ENCODE measurements at regions not wholly inside any gene's neighbourhood (a gene's known extent, or its start where the extent isn't known, plus 50 kb on each side); places are given as distances from the start of the nearest gene placed in this dataset.
A peak's percentile ranks its signal among the peaks of the same experiment; 100 is the strongest.

GRCh38 chrX:124249345-124249744, 83.1 kb upstream of the TEX13D start:
- no peaks in the 10 kb centered on the region for H3K4me1 ChIP-seq
- no peak overlapping the region for H3K27ac ChIP-seq
- no peak for DNase-seq
- TF ChIP-seq, protein P1, sequence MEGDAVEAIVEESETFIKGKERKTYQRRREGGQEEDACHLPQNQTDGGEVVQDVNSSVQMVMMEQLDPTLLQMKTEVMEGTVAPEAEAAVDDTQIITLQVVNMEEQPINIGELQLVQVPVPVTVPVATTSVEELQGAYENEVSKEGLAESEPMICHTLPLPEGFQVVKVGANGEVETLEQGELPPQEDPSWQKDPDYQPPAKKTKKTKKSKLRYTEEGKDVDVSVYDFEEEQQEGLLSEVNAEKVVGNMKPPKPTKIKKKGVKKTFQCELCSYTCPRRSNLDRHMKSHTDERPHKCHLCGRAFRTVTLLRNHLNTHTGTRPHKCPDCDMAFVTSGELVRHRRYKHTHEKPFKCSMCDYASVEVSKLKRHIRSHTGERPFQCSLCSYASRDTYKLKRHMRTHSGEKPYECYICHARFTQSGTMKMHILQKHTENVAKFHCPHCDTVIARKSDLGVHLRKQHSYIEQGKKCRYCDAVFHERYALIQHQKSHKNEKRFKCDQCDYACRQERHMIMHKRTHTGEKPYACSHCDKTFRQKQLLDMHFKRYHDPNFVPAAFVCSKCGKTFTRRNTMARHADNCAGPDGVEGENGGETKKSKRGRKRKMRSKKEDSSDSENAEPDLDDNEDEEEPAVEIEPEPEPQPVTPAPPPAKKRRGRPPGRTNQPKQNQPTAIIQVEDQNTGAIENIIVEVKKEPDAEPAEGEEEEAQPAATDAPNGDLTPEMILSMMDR (IDR thresholded peaks at IDR 0.05): no peak
- TF ChIP-seq POLR2AphosphoS5 (IDR thresholded peaks at IDR 0.05) (no peak), POLR2A (IDR thresholded peaks at IDR 0.05) (no peak), EP300 (IDR thresholded peaks at IDR 0.05) (no peak)
- no peak overlapping the region for H3K4me3 ChIP-seq
- H3K36me3 ChIP-seq: no peaks in the 10 kb centered on the region
- H3K27me3 ChIP-seq: no peaks in the 10 kb centered on the region
- H3K9me3 ChIP-seq: peaks cover 0 to 9% (median 0%) of the 10 kb centered on the region in 4 donors
- 71 to 94% (median 91%) methylated on average over 1 of the region's 1 CpG for WGBS, 5 donors
- intact Hi-C loops (cut with DNase I; ENCODE audit: low total_unique reads): no loop called here

DNA sequence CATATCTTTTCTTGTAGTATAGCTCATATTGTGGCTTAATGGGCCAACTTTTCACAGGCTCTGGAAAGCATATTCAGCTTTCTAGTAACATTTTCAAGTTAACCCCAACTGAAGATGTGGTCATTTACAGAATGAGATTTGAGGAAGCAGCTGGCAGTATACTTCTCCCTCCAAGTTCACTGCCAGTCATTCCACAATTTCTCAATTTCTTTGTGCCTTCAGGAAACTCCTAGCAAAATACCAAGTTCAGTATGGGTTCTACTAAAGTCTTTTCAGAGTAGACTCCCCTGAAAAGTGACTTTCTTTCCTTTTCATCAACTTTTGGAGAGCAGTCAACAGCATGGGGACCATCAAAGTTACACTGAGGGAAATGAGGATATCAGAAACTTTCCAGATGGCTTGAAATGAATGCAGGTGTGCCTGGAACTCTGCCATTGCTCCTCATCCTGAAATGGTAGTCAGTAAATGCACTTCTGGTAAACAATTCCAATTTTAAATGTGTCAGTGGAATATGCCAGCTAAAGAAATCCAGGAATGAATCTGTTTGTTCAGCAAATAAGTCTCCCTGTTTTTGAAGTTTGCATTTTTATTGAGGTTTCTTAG, 81.5 kb upstream of the TEX13D start:
- no peak for DNase-seq
- peaks cover 0 to 9% (median 0%) of the 10 kb centered on the region in 4 donors for H3K9me3 ChIP-seq
- H3K4me1 ChIP-seq: no peaks in the 10 kb centered on the region
- no peaks in the 10 kb centered on the region for H3K36me3 ChIP-seq
- no peak overlapping the region for H3K27ac ChIP-seq
- H3K4me3 ChIP-seq: no peak overlapping the region
- intact Hi-C loops (cut with DNase I; ENCODE audit: low total_unique reads): no loop called here
- TF ChIP-seq EP300 (IDR thresholded peaks at IDR 0.05) (no peak), POLR2AphosphoS5 (IDR thresholded peaks at IDR 0.05) (no peak), POLR2A (IDR thresholded peaks at IDR 0.05) (no peak)
- TF ChIP-seq, protein P1 (IDR thresholded peaks at IDR 0.05): no peak
- H3K27me3 ChIP-seq: no peaks in the 10 kb centered on the region

DNA sequence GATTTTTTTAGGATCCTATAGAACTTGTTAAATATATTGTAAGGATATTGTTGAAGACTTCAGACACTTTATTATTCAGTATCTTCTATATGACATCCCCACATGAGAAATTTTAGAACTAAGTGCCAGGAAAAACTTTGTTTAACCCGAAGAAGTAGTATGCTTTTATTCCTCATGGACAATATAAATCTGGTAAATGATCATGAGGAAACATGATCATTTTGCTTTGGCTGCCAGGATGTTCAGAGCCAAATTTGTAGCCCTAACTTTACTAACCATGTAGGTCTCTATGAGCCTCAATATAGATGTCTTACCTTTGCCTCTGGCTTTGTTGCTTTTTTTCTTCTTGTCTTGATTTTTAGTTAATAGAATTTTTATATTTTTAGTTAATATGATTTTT, 77.8 kb upstream of the TEX13D start:
- intact Hi-C loops (cut with DNase I; ENCODE audit: low total_unique reads): no loop called here
- no peak overlapping the region for H3K4me3 ChIP-seq
- no peak for DNase-seq
- no peaks in the 10 kb centered on the region for H3K27me3 ChIP-seq
- H3K4me1 ChIP-seq: no peaks in the 10 kb centered on the region
- no peaks in the 10 kb centered on the region for H3K9me3 ChIP-seq
- TF ChIP-seq POLR2A (IDR thresholded peaks at IDR 0.05) (no peak), POLR2AphosphoS5 (IDR thresholded peaks at IDR 0.05) (no peak), EP300 (IDR thresholded peaks at IDR 0.05) (no peak)
- TF ChIP-seq, protein P1 (IDR thresholded peaks at IDR 0.05): no peak
- no peak overlapping the region for H3K27ac ChIP-seq
- 53 to 79% (median 70%) methylated on average over 1 of the region's 1 CpG for WGBS, 5 donors
- H3K36me3 ChIP-seq: no peaks in the 10 kb centered on the region

GRCh38 chrX:124256216-124256615, 76.2 kb upstream of the TEX13D start:
- H3K36me3 ChIP-seq: no peaks in the 10 kb centered on the region
- no peak for TF ChIP-seq POLR2A (IDR thresholded peaks at IDR 0.05)
- no peak for TF ChIP-seq EP300 (IDR thresholded peaks at IDR 0.05)
- TF ChIP-seq POLR2AphosphoS5 (IDR thresholded peaks at IDR 0.05): no peak
- TF ChIP-seq, protein P1 (IDR thresholded peaks at IDR 0.05): no peak
- H3K4me1 ChIP-seq: no peaks in the 10 kb centered on the region
- intact Hi-C loops (cut with DNase I; ENCODE audit: low total_unique reads): no loop called here
- peak in 1 of 2 donors; percentile 86 for DNase-seq
- no peaks in the 10 kb centered on the region for H3K9me3 ChIP-seq
- 54 to 72% (median 63%) methylated on average over 2 of the region's 2 CpGs for WGBS, 5 donors
- no peaks in the 10 kb centered on the region for H3K27me3 ChIP-seq
- no peak overlapping the region for H3K4me3 ChIP-seq
- H3K27ac ChIP-seq: no peak overlapping the region
